ENCODE measurements at regions not wholly inside any gene's neighbourhood (a gene's known extent, or its start where the extent isn't known, plus 50 kb on each side); places are given as distances from the start of the nearest gene placed in this dataset.

DNA sequence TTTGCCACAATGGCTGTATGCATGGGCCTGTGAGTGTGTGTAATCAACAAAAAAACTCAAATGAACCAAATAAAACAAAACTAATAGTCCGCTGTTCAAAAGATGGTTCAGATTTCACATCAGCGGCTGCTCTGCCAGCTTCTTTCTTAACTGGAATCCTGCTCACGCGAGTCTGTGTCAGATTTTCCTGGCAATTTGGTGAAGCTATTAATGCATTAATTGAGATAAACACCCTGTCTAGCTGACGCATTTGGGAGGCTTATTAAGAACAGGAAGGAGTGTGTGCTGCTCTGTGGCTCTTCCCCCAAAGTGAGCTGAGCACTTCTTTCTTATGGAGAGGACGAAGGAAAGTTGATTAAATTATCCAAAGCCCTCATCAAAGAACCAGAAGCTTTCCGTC is 336.6 kb upstream of the MKI67 start:
- H3K4me3 ChIP-seq = no peak overlapping the region
- no peaks in the 10 kb centered on the region for H3K27me3 ChIP-seq
- no peak for ATAC-seq
- H3K36me3 ChIP-seq = no peaks in the 10 kb centered on the region
- no peak for DNase-seq
- TF ChIP-seq POLR2A (IDR thresholded peaks at IDR 0.05) = no peak
- TF ChIP-seq, protein P1, sequence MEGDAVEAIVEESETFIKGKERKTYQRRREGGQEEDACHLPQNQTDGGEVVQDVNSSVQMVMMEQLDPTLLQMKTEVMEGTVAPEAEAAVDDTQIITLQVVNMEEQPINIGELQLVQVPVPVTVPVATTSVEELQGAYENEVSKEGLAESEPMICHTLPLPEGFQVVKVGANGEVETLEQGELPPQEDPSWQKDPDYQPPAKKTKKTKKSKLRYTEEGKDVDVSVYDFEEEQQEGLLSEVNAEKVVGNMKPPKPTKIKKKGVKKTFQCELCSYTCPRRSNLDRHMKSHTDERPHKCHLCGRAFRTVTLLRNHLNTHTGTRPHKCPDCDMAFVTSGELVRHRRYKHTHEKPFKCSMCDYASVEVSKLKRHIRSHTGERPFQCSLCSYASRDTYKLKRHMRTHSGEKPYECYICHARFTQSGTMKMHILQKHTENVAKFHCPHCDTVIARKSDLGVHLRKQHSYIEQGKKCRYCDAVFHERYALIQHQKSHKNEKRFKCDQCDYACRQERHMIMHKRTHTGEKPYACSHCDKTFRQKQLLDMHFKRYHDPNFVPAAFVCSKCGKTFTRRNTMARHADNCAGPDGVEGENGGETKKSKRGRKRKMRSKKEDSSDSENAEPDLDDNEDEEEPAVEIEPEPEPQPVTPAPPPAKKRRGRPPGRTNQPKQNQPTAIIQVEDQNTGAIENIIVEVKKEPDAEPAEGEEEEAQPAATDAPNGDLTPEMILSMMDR (IDR thresholded peaks at IDR 0.05) = no peak
- intact Hi-C loops (cut with DNase I) = no loop called here
- 49% methylated on average over 7 of the region's 7 CpGs for WGBS (ENCODE audit: insufficient coverage, low coverage, low lambda C conversion rate, missing lambda C conversion rate)
- H3K9me3 ChIP-seq = no peaks in the 10 kb centered on the region
- no peaks in the 10 kb centered on the region for H3K4me1 ChIP-seq
- no peak overlapping the region for H3K27ac ChIP-seq

DNA sequence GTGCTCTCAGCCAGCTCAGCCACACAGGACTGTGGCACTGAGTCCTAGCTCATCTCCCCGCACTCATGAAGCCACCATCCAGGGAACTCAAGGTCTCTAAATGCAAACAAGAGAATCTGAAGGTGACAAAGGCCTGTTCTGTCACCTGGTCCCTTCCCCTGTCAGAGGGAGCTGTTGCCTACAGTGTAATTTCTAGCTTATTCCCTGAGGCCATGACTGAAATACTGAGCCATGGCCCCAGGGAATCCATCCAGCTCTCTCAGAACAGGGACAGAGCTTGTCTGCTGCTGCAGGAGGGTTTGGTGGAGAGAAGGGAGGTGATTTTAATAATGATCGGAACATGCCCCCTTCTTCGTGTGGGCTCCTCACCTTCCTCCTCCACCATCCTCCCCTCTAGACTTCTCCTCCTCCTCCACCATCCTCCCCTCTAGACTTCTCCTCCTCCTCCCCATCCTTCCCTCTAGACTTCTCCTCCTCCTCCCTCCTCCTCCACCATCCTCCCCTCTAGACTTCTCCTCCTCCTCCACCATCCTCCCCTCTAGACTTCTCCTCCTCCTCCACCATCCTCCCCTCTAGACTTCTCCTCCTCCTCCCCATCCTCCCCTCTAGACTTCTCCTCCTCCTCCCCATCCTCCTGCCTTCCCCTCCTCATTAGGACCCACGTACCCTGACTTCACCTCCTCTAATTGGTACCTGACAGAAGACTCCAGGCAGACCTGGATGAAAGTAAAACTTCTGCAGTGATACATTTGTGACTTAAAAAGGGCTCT is 338.0 kb upstream of the MKI67 start:
- Histone ChIP-seq H3K9me3 (no peaks in the 10 kb centered on the region), H3K4me3 (no peak overlapping the region), H3K27ac (no peak overlapping the region), H3K4me1 (no peaks in the 10 kb centered on the region), H3K27me3 (no peaks in the 10 kb centered on the region), H3K36me3 (no peaks in the 10 kb centered on the region)
- peak in 2 of 4 donors; percentile 56 to 71 for ATAC-seq
- intact Hi-C loops (cut with DNase I) = no loop called here
- peak in 2 of 3 donors; percentile 72 to 86 for DNase-seq
- no peak for TF ChIP-seq POLR2A (IDR thresholded peaks at IDR 0.05)
- TF ChIP-seq, protein P1 (IDR thresholded peaks at IDR 0.05) = no peak
- WGBS (ENCODE audit: insufficient coverage, low coverage, low lambda C conversion rate, missing lambda C conversion rate) = 22% methylated on average over 3 of the region's 4 CpGs

DNA sequence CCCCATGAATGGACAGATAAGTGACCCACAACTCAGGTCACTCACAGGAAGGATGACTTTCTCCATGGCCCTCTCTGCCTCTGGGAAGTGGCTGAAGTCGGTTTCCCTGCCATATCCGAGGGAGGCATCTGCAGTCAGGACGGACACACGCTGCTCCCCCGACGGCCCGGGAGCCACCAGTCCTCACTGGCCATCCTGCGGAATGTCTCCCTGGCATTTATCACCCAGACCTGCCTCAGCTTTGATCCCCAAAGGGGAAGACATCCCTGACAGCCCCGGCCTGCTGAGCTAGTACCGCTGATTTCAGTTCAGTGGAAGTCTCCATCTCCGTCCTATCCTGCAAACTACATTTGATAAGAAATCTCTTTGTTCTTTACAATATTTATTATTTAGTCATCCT is 339.5 kb upstream of the MKI67 start:
- DNase-seq (no peak), ATAC-seq (no peak)
- H3K4me1 ChIP-seq = no peaks in the 10 kb centered on the region
- H3K4me3 ChIP-seq = no peak overlapping the region
- no peaks in the 10 kb centered on the region for H3K9me3 ChIP-seq
- TF ChIP-seq, protein P1 (IDR thresholded peaks at IDR 0.05) = no peak
- no peak for TF ChIP-seq POLR2A (IDR thresholded peaks at IDR 0.05)
- no peak overlapping the region for H3K27ac ChIP-seq
- H3K36me3 ChIP-seq = no peaks in the 10 kb centered on the region
- 57% methylated on average over 5 of the region's 11 CpGs for WGBS (ENCODE audit: insufficient coverage, low coverage, low lambda C conversion rate, missing lambda C conversion rate)
- intact Hi-C loops (cut with DNase I) = no loop called here
- no peaks in the 10 kb centered on the region for H3K27me3 ChIP-seq

DNA sequence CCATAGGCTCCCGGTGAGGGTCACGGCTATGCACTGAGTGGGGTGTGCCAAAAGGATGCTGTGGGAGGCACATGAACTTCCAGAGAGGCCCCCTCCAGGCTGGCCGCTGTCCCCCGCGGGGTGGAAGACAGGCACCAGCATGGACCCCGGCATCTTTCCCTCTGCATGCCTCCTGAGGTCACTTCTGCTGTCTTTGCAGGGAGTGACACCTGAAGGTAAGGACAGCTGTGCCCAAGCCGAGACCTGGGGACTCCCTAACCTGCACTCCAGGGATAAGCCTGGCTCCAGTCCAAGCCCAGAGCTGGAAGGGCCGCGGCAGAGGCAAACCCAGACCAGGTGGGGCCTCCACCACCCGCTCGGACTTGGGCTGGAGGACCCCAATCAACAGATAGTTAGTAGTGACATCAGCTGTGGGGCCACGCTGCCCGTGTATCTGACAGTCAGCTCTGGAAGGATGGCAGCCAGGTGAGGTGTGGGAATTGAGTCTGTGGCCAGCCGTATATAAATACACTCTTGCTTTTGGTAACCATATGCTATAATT is 340.7 kb upstream of the MKI67 start:
- Histone ChIP-seq H3K27me3 (no peaks in the 10 kb centered on the region), H3K36me3 (no peaks in the 10 kb centered on the region), H3K9me3 (no peaks in the 10 kb centered on the region), H3K4me3 (no peak overlapping the region), H3K4me1 (no peaks in the 10 kb centered on the region), H3K27ac (no peak overlapping the region)
- DNase-seq (no peak), ATAC-seq (no peak)
- intact Hi-C loops (cut with DNase I) = no loop called here
- WGBS (ENCODE audit: insufficient coverage, low coverage, low lambda C conversion rate, missing lambda C conversion rate) = 80% methylated on average over 1 of the region's 14 CpGs
- TF ChIP-seq, protein P1 (IDR thresholded peaks at IDR 0.05) = no peak
- no peak for TF ChIP-seq POLR2A (IDR thresholded peaks at IDR 0.05)
